HG03280 (cell line): ENCODE measurements at regions not wholly inside any gene's neighbourhood (a gene's known extent, or its start where the extent isn't known, plus 50 kb on each side); places are given as distances from the start of the nearest gene placed in this dataset.

ENCODE experiments used
- ATAC-seq: cut with Tn5 transposase; IDR thresholded peaks from one replicate; pipeline ENCODE4 v1.9.1; 2021; ENCODE audit warnings: mild to moderate bottlenecking, moderate library complexity; ENCODE audit not compliant: unreplicated experiment

- no peak for ATAC-seq
Measured at GRCh38 chr14:73800970-73801515, 50.6 kb upstream of the PTGR2 start.

- no peak for ATAC-seq
Measured at GRCh38 chr14:73797543-73798265, 53.9 kb upstream of the PTGR2 start.

- no peak for ATAC-seq
Measured at GRCh38 chr14:73796893-73797542, 54.6 kb upstream of the PTGR2 start.

- ATAC-seq = no peak
Measured at GRCh38 chr14:73796415-73796814, 55.2 kb upstream of the PTGR2 start.

GRCh38 chr14:73795974-73796373 is 55.7 kb upstream of the PTGR2 start:
- ATAC-seq = no peak

- no peak for ATAC-seq
Measured at GRCh38 chr14:73795466-73795865, 56.2 kb upstream of the PTGR2 start.

- no peak for ATAC-seq
Measured at GRCh38 chr14:73794146-73794545, 57.5 kb upstream of the PTGR2 start.

GRCh38 chr14:73792481-73792880 is 59.1 kb upstream of the PTGR2 start:
- no peak for ATAC-seq

- no peak for ATAC-seq
Measured at GRCh38 chr14:73789989-73790581, 61.5 kb upstream of the PTGR2 start.

GRCh38 chr14:73788701-73789551 is 62.7 kb upstream of the PTGR2 start:
- ATAC-seq = no peak

- ATAC-seq = no peak
Measured at GRCh38 chr14:73788317-73788598, 63.4 kb upstream of the PTGR2 start.

GRCh38 chr14:73787486-73788316 is 63.9 kb upstream of the PTGR2 start:
- ATAC-seq = peak; percentile 20

- ATAC-seq = peak; percentile 52
Measured at GRCh38 chr14:73786636-73787485, 64.8 kb upstream of the PTGR2 start.

- no peak for ATAC-seq
Measured at GRCh38 chr14:73785834-73786635, 65.6 kb upstream of the PTGR2 start.

GRCh38 chr14:73785336-73785833 is 66.2 kb upstream of the PTGR2 start:
- no peak for ATAC-seq

- no peak for ATAC-seq
Measured at GRCh38 chr14:73784988-73785313, 66.7 kb upstream of the PTGR2 start.

GRCh38 chr14:73784181-73784987 is 67.2 kb upstream of the PTGR2 start:
- ATAC-seq = no peak
